ENCODE measurements at regions not wholly inside any gene's neighbourhood (a gene's known extent, or its start where the extent isn't known, plus 50 kb on each side); places are given as distances from the start of the nearest gene placed in this dataset.

GRCh38 chr2:78245394-78246135, 723.4 kb upstream of the LRRTM4 start:
- H3T11ph ChIP-seq (ENCODE audit: low read length), result no peak overlapping the region
- H3K9me3 ChIP-seq (ENCODE audit: control insufficient read depth, low read depth, low read length), result no peaks in the 10 kb centered on the region
- H3K56ac ChIP-seq (ENCODE audit: insufficient read length, low read depth, low read length), result no peak overlapping the region
- no peak overlapping the region for H2AK5ac ChIP-seq (ENCODE audit: insufficient read length, low read length)
- no peak overlapping the region for H3K14ac ChIP-seq (ENCODE audit: insufficient read depth, low read length)
- H3K27me3 Mint-ChIP-seq (ENCODE audit: low read depth), result no peaks in the 10 kb centered on the region
- H3K23ac ChIP-seq (ENCODE audit: insufficient read length, low read depth, low read length), result no peak overlapping the region
- no peak overlapping the region for H3K27ac ChIP-seq (ENCODE audit: insufficient read length, low read depth, low read length)
- H3K23me2 ChIP-seq (ENCODE audit: insufficient read length, low read depth, low read length, poor library complexity, severe bottlenecking), result no peaks in the 10 kb centered on the region
- no peak overlapping the region for H2AFZ ChIP-seq (ENCODE audit: low read length)
- no peaks in the 10 kb centered on the region for H3K27me3 ChIP-seq (ENCODE audit: insufficient read depth, low read length)
- no peaks in the 10 kb centered on the region for H3K79me2 ChIP-seq (ENCODE audit: insufficient read depth, low read length)
- H3K79me1 ChIP-seq (ENCODE audit: insufficient read depth, low read depth, low read length, poor library complexity, severe bottlenecking), result no peaks in the 10 kb centered on the region
- no peak overlapping the region for H2BK12ac ChIP-seq (ENCODE audit: insufficient read length, low read depth, low read length)
- no peak overlapping the region for H2BK15ac ChIP-seq (ENCODE audit: low read depth, low read length)
- H4K91ac ChIP-seq (ENCODE audit: insufficient read length, low read depth, low read length), result no peak overlapping the region
- H2BK120ac ChIP-seq (ENCODE audit: low read depth, low read length, poor library complexity, severe bottlenecking), result no peak overlapping the region
- TF ChIP-seq CTCF (conservative IDR thresholded peaks at IDR 0.05), result no peak
- peaks cover 16 to 19% of the 10 kb centered on the region in 2 experiments for H3K9me3 Mint-ChIP-seq
- WGBS (ENCODE audit: extremely low coverage, insufficient read length, low lambda C conversion rate), result no CpG with 5 or more reads among the region's 4 CpGs
- H3K4me3 Mint-ChIP-seq, result no peak overlapping the region
- DNase-seq, result no peak
- no peak overlapping the region for H2BK5ac ChIP-seq (ENCODE audit: insufficient read length, low read length)
- H4K5ac ChIP-seq (ENCODE audit: insufficient read length, low read depth, low read length), result no peak overlapping the region
- H2BK20ac ChIP-seq (ENCODE audit: low read depth, low read length, poor library complexity, severe bottlenecking), result no peak overlapping the region
- peaks cover 9 to 11% of the 10 kb centered on the region in 2 experiments for H3K4me1 Mint-ChIP-seq
- no peak overlapping the region for H3K4ac ChIP-seq (ENCODE audit: low read depth, low read length)
- no peak overlapping the region for H3K4me2 ChIP-seq (ENCODE audit: insufficient read depth, insufficient read length, low read length)
- no peak overlapping the region for H3K9ac ChIP-seq (ENCODE audit: extremely low read depth, insufficient read length, low read length)
- H3K18ac ChIP-seq (ENCODE audit: insufficient read length, low read depth, low read length), result no peak overlapping the region
- peak overlapping the region in 1 of 3 experiments; percentile 40; a peak in 1 of 7 replicates for H3K27ac Mint-ChIP-seq
- no peak overlapping the region for H4K8ac ChIP-seq (replicated peaks; ENCODE audit: insufficient read length, low read depth, low read length)
- H3K4me1 ChIP-seq (ENCODE audit: insufficient read depth, low read length), result no peaks in the 10 kb centered on the region
- H4K20me1 ChIP-seq (ENCODE audit: control insufficient read depth, insufficient read depth, insufficient read length), result no peaks in the 10 kb centered on the region
- H3K36me3 Mint-ChIP-seq (ENCODE audit: insufficient read depth in 1 of 3, low read depth in 3 of 3), result peaks cover 0 to 18% (median 14%) of the 10 kb centered on the region in 3 experiments; a peak in 6 of 7 replicates

All from H9 (cell line).